GM12874 (cell line): ENCODE measurements at regions not wholly inside any gene's neighbourhood (a gene's known extent, or its start where the extent isn't known, plus 50 kb on each side); places are given as distances from the start of the nearest gene placed in this dataset.

Experiments used
- TF ChIP-seq, protein P1 (sequence below): IDR thresholded peaks from 2 replicates; pipeline ENCODE4 v1.5.1; 2011; ENCODE audit warnings: low read depth, mild to moderate bottlenecking, control low read depth, low read length, moderate library complexity; ENCODE audit not compliant: insufficient read depth

DNA sequence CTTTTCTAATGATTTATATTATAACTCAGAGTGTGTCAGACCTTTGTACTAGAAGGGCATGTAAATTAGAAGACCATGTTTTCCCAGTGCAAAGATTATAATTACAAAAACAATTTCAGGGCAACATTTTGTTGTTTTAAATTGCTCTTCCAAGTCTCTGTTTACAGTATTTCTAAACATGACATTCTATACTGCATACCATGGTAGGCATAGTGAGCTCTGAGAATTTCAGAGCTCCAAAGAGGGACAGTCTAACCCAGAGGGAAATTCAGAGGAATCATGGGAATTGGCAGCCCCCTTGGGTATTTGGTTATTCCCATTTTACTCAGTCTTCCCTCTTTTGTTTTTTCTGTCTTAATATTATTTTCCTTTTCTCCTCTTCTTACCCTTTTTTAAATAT is 361.5 kb upstream of the SEMA6D start:
- TF ChIP-seq, protein P1, sequence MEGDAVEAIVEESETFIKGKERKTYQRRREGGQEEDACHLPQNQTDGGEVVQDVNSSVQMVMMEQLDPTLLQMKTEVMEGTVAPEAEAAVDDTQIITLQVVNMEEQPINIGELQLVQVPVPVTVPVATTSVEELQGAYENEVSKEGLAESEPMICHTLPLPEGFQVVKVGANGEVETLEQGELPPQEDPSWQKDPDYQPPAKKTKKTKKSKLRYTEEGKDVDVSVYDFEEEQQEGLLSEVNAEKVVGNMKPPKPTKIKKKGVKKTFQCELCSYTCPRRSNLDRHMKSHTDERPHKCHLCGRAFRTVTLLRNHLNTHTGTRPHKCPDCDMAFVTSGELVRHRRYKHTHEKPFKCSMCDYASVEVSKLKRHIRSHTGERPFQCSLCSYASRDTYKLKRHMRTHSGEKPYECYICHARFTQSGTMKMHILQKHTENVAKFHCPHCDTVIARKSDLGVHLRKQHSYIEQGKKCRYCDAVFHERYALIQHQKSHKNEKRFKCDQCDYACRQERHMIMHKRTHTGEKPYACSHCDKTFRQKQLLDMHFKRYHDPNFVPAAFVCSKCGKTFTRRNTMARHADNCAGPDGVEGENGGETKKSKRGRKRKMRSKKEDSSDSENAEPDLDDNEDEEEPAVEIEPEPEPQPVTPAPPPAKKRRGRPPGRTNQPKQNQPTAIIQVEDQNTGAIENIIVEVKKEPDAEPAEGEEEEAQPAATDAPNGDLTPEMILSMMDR: no peak

DNA sequence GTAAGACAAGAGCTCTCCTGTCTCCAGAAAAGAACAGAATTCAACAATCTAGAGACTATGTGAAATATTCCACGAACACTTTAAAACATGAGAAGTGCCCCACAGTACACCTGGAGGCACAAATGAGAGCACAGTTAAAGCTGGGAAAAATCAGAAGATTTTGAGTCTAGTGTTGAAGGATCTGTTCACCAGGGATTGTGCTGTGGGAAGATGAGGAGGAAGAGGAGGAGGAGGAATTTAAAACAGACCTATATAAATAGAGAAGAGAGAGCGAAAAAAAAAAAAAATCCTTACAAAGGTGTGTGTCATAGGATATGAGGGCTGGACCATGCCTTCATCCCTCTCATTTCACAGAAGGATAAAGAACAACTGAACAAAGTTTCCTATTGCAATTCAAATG is 361.0 kb upstream of the SEMA6D start:
- TF ChIP-seq, protein P1: no peak

DNA sequence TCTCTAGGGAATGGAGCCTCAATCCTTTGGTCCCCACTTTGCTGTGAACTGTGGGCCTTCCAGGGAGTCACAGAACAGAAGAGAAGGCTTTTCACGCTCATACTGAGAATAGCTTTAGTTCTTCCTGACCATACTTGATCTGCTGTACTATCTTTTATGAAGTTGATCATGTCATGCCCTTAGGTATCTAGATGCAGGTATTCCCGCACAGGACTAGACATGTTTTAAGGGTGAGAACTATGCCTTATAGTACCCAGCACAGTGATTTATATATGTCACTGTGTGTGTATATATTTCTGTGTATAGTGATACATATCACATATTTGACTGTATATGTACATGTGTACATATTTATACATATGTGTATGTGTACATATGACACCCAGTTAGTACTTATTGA is 358.4 kb upstream of the SEMA6D start:
- TF ChIP-seq, protein P1: no peak

DNA sequence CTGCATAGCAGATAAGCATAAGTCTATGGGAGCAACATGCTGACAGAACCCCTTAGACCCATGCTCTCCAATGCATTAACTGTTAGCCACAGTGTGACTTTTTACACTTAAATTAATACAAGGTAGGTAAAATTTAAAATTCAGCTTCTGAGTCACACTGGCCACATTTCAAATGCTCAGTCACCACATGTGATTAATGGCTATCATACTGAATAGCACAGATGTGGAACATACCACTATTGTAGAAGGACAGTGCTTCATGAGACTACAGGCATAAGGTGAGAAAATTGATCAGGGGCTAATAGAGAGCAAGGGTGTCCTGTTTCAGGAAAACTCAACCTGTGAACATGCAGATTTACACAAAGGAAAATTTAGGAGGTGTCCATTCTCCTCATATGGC is 357.0 kb upstream of the SEMA6D start:
- TF ChIP-seq, protein P1: no peak

DNA sequence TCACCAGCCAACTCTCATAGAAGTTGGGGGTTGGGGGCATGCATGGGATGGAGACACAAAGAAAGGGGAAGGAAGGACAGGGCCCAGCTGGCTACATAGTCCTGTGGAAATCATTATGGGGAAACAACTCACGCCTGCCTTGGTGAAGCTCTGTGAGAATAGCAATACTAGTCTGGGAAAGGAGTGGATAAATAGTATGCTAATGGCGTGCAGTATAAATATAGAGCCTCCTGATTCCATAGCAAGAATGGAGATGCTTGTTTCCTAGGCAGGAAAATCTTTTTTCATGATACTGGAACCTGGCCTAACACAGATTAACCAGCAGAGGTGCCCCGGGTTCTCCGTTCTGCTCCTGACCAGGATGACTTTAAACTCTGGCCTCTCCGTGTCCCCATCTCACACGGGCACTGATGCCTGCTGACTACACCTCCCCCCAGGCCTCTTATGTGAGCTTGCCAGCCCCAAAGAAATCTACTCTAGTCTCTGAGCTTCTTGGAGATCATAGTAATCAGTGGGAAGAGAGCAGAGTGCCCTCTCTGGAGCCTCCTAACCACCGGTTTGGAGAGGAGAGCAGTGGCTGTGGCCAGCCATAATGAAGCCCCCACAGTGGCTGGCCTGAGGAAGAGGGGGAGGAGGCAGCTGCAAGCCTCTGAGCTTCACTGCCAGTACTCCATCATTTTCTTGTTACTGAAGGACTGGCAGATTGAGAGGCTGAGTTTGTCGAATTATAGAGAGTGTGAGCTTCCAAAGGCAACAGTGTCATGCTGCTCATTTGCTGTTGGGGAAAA is 355.0 kb upstream of the SEMA6D start:
- TF ChIP-seq, protein P1: no peak

DNA sequence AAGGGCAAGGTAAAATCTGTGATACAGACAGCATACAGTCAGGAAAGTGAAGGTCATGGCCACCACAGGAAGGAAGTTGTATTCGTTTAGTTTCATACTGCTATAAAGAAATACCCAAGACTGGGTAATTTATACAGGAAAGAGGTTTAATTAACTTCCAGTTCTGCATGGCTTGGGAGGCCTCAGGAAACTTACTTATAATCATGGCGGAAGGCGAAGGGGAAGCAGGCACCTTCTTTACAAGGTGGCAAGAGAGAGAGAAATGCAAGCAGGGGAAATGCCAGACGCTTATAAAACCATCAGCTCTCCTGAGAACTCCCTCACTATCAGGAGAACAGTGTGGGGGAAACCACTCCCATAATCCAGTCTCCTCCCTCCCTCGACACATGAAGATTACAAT is 353.7 kb upstream of the SEMA6D start:
- TF ChIP-seq, protein P1: no peak

DNA sequence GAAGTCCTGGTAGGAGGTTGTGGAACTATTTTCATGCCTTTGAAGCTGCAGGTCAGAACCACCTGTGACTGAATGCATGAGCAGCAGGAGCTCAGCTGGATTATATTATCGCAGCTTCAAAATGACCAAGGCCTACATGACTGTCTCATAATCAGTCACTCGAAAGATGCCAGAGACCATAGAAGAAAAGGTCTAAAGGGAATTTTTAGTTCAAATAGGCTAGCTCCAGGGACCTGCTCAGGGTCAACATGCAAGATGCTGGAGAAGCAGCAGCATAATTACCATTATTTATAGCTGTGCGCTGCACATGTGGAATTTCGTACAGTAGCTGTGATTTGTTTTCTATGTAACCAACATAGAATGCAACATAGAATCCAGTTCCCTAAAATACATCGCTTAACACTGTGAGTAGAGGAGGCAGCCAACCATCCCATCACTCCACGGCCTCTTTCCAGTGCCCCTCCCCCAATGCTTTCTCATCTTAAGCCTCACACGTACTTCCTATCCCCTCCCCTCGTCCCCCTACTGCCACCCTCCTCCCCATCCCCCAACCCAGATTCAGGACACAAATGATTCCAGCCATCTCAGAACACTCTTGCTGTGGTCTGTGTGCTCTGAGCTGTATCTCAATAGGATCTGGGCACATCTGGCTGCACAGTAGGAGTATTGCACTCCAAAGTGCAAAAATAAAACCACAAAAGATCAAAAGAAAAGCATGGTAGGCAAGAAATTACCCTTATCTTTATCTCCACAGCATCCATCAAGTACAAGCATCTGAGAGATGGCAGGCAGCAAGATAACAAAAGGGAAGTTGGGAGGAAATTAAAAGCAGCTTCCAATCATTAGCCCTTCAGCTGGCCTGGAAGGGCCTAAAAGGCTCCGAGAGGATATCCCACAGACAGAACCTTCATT is 352.8 kb upstream of the SEMA6D start:
- TF ChIP-seq, protein P1: no peak
